ENCODE measurements at regions not wholly inside any gene's neighbourhood (a gene's known extent, or its start where the extent isn't known, plus 50 kb on each side); places are given as distances from the start of the nearest gene placed in this dataset.

DNA sequence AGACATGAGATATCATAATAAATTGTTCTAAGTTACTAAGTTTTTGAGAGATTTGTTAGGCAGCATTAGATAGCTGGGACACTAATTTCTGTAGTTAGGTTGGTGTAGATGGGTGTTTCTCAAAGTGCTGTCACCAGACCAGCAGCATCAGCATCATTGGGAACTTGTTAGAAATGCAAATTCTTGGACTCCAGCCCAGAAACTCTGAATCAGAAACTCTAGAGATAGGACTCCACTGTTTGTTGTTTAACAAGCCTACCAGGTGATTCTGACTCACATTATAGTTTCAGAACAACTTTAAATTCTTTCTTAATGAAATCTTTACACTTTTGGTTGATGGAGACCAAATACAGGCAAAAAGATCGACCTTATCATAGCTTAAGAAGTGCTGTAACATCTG is 173.7 kb downstream of the PABPC4L start:
- FAIRE-seq = no peak
- no peak for DNase-seq (ENCODE audit: low spot score in 2 of 2)

DNA sequence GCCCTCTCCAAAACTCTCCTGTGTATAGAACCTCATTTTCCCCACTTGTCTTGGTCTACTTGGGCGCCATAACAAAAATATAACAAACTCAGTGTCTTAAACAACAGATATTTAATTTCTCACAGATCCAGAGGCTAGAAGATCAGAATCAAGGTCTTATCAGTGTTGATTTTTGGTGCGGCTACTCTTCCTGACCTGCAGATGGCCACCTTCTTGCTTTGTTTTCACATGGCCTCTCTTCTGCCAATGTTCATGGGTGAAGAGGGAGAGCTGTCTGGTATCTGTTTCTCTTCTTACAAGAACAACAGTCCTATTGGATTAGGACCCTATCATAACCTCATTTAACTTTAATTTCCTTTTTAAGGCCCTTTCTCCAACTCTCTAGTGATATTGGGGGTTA is 177.3 kb downstream of the PABPC4L start:
- no peak for DNase-seq (ENCODE audit: low spot score in 2 of 2)
- no peak for FAIRE-seq

DNA sequence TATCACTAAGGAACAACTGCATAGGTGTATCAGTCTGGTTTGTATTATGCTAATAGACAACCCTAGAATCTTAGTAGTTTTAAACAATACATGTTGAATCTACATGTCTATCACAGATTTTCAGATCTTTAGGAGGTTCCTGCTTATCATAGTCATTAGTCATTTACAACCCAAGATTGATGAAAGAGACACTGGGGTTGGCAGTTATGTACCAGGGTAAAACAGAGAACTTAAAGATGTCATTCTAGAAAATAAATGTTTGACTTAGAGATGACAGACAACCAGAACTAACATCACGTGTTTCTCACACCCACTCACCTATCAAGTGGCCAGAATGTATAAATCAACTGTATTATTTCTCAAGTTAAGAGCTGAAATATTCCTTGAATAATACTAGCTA is 181.9 kb downstream of the PABPC4L start:
- DNase-seq (ENCODE audit: low spot score in 2 of 2) (no peak), FAIRE-seq (no peak)

DNA sequence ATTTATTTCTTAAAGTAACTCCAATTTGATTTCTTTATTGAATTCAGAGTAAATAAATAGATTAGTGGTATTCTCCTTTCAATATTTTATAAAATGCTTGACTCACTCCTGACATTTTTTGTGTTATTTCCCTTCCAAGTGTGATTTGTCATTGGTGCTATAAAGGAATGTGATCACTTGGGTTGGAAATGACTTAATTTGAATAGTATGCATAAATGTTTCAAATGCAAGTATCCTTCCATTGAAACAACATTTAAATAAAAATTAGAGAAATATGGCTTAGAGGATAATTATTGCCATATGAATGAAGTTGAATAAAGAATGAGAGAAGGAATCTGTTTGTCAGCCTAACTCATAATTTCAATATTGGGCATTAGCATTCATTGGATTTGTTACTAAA is 182.7 kb downstream of the PABPC4L start:
- FAIRE-seq (no peak), DNase-seq (ENCODE audit: low spot score in 2 of 2) (no peak)

DNA sequence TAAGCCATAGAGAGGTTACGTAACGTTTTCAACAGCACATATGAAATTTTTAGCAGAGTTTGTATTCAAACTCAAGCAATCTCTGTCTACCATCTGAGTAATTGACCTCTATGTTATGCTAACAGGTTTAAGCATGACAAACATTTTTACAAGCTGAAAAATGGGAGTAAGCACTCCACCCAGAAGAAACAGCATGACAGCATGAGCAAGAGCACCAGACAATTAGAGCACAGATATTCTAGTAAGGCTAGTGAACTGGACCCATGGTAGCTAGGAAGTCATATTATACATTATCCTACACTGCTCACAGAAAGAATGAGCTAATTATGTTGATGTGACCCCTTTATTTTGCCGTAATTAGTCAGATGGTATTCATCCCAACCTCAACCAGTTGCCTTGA is 200.5 kb downstream of the PABPC4L start:
- DNase-seq (ENCODE audit: low spot score in 2 of 2) = no peak
- FAIRE-seq = no peak

DNA sequence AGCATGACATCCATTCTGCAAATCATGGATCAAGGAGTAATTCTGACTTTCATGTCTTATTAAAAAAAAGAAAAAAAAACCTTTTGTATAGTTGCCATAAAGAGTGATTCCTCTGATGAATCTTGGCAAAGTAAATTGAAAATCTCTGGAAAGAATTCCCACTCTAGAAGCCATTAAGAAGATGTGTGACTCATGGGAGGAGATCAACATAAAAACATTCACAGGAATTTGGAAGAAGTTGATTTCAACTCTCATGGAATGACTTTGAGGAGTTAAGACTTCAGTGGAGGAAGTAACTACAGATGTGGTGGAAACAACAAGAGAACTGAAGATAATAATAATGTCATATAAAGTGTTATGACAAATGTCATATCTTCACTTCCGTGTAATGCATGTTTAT is 204.2 kb downstream of the PABPC4L start:
- DNase-seq (ENCODE audit: low spot score in 2 of 2) (no peak), FAIRE-seq (no peak)

DNA sequence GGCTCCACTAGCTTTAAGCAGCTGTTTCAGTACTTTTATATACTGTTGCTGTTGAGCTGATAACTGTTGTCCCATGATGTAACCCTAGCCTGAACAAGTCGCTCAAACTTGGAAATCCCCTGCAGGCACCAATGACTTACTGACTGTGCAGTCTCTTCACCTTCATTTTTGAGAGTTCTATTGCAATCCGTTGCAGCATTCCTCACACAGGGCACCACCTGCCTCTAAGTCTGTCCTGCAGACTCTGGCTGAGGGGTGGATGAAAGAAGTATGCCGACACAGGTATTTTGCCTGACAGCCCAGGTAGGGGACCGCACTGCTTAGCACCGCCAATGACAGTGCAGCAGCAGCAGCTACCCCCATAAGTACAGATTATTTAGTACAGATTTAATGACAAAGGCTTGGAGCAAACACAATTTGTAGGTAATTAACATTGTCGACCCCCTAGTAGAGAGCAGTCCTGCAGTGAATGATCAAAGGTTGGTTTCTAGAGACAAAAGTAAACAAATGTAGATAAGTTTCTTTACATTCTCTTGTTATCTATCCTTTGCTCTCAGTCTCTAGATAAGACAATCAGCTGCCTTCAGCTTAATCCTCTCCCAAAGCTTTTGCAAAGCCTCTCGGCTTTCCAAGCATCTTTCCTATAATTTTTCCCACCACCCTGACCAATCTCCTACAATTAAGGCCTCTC is 205.0 kb downstream of the PABPC4L start:
- FAIRE-seq (no peak), DNase-seq (ENCODE audit: low spot score in 2 of 2) (no peak)

DNA sequence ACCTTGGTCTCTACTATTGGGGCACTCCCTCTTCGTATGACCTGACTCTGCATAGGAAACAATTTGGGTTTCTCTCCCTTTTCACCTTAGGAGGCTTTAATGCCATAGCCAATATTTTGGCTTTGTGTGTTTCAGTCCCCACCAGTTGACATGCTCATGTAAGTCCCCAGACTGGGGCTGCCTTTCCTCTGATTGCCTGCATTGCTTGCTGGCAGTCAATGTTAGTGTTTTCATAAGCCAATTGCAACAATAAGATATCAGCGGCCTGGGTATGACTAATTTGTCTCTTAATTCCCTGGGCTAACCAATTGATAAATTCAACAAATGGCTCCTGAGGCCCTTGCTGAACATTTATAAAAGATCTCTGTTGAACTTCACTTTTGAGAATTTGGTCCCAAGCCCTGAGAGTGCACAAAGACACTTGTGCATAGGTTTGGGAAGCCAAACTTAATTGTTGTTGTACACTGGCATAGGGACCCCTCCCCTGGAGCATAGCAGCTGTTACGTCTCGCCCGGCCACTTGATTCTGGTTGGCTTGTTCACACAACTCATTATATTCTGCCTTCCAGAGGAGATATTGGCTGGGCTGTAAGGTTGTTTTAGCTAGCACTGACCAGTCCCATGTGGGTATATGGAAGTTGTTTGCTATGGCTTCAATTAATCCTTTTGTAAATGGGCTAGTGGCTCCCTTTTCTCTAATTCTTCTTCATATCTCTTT is 206.2 kb downstream of the PABPC4L start:
- DNase-seq (ENCODE audit: low spot score in 2 of 2) = no peak
- FAIRE-seq = no peak

DNA sequence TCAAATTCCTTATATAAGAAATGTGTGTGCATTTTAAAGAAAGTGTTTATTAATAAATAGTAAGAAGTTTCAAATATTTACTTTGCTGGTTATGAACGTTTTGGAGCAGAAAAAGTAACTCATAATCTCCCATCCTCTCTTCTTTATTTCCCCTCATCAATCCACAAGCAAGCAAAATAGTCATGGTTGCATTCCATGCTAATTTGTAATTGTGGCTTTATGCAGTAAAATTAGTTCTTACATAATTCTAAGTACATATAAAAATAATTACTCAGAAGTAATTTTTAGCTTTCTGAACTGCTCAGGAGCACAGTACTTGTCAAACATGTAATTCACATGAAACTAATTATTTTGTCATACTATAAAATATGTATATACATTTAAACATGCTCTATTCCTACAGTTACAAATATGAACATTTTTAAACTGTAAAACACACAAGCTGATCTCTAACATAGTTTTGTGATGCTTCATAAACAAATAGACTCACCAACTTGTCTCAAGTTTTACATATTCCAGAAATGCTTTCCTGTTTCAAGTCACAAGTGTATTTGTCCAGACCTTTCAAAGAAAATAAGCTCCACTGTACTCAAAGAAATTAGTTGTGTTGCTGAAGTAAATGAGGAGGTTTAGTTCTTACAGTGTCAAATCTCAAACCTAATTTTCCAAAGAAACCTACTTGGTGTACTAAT is 218.9 kb downstream of the PABPC4L start:
- FAIRE-seq = no peak
- no peak for DNase-seq (ENCODE audit: low spot score in 2 of 2)

DNA sequence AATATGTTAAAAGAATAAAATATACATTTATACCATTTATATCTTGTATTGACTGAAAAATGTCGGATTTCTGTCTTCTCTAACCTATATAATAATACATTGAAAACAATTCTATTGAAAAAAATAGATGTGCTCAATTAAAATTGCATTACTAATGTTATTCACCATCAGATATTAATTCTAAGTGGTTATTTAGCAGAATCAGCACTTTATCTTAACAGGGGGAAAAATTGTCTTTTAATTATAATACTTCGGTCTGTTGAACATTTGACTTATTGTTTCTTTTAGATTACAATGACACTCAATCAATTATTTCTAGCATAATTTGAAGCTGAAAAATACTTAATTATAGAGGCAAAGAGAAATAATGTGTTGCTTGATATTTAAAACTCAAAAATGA is 220.3 kb downstream of the PABPC4L start:
- FAIRE-seq = no peak
- DNase-seq (ENCODE audit: low spot score in 2 of 2) = no peak

DNA sequence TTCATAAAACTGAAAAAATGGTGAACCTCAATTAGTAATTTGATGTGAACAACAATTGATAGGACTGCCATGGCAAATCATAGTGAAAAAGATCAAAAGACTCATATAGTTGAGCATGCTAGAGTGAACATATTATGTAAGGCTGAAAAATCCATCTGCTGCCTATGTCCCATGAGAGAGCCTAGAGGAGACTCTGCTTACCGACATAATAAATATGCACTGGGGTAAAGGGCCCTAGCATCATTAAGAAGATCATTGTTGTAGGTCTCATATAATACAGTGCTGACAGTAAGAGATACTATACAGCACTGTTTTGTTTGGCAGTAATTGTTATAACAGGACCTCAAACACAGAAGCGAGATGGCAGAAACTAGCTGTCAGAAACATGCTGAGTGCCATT is 229.0 kb downstream of the PABPC4L start:
- DNase-seq (ENCODE audit: low spot score in 2 of 2) (no peak), FAIRE-seq (no peak)

DNA sequence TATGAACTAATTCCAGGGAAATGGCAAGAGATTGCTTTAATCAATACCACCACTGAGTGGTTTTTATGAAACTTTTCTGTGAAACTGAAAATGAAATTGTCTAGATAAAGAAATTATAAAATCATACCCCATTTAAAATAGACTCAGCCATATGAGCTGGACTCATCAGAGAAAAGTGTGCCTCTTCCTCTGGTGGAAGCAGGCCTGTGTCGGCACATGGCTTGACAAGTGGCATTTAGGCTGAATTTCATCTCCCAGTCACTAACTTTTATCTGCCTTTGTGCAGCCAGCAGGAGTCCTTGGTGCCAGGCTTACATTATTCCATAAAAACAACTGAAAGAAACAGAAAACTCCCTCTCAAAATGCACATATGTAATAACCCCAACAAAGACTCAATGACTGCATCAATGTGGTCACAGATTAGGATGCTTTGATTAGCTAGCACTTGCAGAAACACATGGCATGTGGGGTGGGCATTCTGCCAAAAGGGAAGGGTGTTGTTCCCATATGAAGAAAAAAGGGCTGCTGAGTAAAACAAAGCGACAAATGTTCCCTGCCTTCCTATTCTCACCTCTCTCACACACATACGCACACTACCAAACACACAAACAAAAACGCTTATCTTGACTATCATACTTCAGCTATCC is 232.3 kb downstream of the PABPC4L start:
- FAIRE-seq (no peak), DNase-seq (ENCODE audit: low spot score in 2 of 2) (no peak)

DNA sequence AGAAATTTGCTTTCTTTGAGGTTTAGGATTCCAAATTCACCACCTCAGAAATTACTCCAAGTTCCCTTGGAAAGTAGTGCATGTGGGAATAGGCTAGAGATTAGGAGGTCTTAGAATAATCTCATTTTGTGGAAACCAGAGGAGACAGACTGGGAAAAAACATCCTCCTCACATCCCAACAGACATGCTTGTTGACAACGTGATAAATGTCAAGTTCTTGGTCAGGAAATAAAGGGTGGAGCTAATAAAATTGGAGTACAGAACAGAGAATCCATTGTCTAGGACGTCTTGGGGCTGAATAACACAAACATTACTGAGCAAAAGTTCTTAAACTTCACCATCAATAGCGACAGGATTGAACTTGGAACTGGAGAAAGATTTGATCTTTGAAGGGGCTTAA is 233.4 kb downstream of the PABPC4L start:
- DNase-seq (ENCODE audit: low spot score in 2 of 2) (no peak), FAIRE-seq (no peak)

DNA sequence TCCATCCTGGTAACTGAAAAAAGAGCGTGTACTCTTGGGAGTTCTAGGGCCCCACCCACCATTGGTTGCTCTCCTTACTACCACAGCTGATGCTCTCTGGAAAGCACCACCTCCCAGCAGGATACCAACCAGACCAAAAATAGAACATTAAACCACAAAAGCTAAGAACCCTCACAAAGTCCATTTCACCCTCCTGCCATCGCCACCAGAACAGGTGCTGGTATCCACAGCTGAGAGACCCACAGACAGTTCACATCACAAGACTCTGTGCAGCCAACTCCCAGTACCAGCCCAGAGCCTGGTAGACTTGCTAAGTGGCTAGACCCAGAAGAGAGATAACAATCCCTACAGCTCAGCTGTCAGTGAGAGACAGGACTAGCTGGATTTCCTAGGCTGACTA is 240.6 kb downstream of the PABPC4L start:
- no peak for DNase-seq (ENCODE audit: low spot score in 2 of 2)
- FAIRE-seq = no peak

DNA sequence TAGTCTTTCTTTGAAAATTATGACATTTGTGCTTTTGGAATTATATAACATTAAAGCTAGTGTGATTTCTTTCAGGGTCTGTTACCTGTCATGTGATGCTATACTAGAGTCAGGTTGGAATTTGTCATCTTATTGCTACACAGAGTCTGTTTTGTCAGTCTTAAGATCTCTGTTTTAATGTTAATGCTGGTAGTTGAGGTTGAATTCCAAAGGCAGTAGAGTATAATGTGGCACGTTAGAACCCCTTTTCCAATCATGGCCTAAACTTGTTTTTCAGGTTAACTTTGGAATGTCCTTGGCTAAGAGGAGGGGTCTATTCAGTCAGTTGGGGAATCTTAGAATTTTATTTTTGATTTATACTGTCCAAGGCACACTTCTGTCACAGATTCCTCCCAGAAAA is 258.5 kb downstream of the PABPC4L start:
- FAIRE-seq = no peak

DNA sequence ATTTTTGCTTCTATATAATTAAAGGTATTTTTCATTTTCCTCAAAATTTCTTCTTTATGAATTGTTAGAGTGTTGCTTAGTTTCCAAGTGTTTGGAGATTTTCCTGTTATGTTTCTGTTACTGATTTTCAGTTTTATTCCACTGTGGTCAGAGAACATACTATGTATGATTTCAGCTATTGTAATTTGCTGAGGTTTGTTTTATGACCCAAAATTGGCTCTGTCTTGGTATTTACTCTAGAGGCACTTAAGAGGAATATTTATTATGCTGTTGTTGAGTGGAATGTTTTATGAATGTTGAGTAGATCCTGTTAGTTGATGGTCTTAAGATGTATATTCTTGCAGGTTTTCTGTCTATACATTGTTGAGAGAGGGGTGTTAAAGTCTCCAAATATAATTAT is 263.5 kb downstream of the PABPC4L start:
- no peak for FAIRE-seq
- no peak for DNase-seq (ENCODE audit: low spot score in 2 of 2)

More for the DNA sequence above, 258.5 kb downstream of the PABPC4L start:
- no peak for DNase-seq (ENCODE audit: low spot score in 2 of 2)

DNA sequence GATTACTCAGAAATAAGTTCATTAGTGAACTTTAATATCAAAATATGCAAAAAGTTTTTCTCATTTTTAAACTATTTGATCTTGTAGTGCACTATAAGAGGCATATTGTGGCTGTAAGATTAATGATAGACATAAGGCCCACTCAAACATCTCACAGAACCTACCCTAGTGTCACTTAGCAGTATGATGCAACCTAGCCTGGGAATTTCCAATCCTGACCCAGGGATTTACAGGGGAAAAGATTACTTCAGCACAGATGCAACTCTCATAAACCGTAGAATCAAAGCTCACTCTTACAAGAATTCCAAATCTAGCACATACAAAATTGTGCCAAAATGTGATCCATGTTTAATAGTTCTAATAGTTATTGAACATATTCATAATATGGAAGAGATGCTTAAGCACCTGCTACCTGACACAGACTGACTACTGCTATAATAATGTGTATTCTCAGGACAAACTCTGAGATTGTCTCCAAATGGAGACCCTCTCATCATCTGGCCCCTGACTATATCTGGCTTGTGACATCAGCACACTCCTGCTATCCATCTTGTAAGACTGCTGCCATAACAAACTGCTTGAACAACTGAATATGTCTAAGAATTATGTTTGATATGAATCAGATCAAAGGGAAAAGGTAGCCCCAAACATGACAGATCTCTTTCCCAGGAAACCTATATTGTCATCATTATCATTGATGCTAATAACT is 271.9 kb downstream of the PABPC4L start:
- no peak for DNase-seq (ENCODE audit: low spot score in 2 of 2)
- no peak for FAIRE-seq

DNA sequence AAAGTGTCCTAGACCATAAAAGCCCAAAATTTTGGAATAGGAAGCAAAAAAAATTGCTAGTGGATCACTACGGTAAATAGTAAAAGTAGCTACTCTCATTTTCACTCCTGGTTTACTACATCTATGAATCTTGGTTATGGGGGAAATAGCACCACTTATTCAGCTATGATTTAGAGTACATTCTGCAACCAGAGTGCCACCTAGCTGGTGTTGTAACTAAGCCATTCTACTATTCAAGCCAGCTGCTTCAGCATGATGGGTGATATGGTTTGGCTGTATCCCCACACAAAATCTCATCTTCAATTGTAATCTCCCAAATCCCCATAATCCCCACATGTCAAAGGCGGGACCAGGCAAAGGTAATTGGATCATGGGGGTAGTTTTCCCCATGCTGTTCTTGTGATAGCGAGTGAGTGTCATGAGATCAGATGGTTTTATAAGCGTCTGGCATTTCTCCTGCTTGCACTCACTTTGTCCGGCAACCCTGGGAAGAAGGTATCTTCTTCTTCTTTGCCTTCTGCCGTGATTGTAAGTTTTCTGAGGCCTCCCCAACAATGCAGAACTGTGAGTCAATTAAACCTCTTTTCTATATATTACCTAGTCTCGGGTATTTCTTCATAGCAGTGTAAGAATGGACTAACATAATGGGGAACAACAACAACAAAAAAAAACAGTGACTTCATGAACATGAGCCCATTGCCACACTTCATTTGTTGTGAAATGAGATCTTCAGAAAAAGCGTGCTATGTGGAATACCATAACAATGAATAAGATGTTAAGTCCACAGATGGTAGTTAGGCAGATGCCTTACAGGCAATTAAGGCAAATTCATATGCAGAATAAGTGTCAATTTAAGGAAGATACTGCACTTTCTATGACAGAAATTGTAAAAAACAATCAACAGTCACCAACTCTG is 280.1 kb downstream of the PABPC4L start:
- no peak for FAIRE-seq
- DNase-seq (ENCODE audit: low spot score in 2 of 2) = no peak

DNA sequence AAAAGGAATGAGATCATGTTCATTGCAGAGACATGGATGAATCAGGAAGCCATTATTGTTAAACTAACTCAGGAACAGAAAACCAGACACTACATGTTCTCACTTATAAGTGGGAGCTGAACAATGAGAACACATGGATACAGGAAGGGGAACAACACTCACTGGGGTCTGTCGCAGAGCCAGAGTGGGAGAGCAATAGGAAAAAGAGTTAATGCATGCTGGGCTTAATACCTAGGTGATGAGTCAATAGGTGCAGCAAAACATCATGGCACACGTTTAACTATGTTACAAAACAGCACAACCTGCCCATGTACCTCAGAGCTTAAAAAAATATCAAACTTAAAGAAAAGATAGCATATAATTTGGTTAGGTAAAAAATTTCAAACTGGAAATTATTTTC is 281.4 kb downstream of the PABPC4L start:
- FAIRE-seq (no peak), DNase-seq (ENCODE audit: low spot score in 2 of 2) (no peak)

DNA sequence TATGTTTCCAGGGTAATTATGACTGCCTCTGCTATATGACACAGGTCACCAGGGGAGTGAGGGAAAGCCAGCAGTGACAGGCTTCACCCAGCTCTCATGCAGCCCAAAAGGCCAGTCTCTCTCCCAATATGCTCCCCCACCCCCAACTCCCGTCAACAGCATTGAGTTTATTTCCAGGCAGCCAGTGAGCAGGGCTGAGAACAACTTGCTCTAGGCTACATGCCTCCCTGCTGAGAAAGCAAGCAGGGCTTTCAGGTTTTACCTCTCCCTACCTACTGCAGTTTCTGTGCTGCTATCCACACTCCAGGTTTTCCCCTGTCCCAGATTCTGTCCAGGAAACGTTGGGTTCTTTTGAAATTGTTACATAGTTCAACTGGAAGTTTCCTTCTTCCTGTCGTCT is 291.4 kb downstream of the PABPC4L start:
- FAIRE-seq (no peak), DNase-seq (ENCODE audit: low spot score in 2 of 2) (no peak)

Measured in frontal cortex (tissue), 3 donors.